ENCODE measurements at regions not wholly inside any gene's neighbourhood (a gene's known extent, or its start where the extent isn't known, plus 50 kb on each side); places are given as distances from the start of the nearest gene placed in this dataset.

GRCh38 chr5:6837519-6838110, 124.4 kb downstream of the TENT4A start:
- Histone ChIP-seq H3K27ac (ENCODE audit: low read depth, low read length) (no peak overlapping the region), H3K36me3 (ENCODE audit: control insufficient read depth, low read length) (no peaks in the 10 kb centered on the region), H3K79me2 (ENCODE audit: control insufficient read depth, low read length) (no peaks in the 10 kb centered on the region), H3K9me3 (ENCODE audit: control insufficient read depth, insufficient read depth, low read length) (no peaks in the 10 kb centered on the region), H3K27me3 (ENCODE audit: control insufficient read depth, low read length) (no peaks in the 10 kb centered on the region), H3K4me1 (ENCODE audit: control insufficient read depth, low read length) (no peaks in the 10 kb centered on the region), H3K9me2 (replicated peaks; ENCODE audit: control insufficient read depth, low read length) (no peaks in the 10 kb centered on the region), H3F3A (ENCODE audit: control insufficient read depth, insufficient read depth) (no peaks in the 10 kb centered on the region), H3K4me2 (ENCODE audit: low read length) (no peak overlapping the region), H3K4me3 (ENCODE audit: low read length) (no peak overlapping the region), H4K20me1 (ENCODE audit: control insufficient read depth, insufficient read depth, low read depth, low read length) (no peaks in the 10 kb centered on the region)
- TF ChIP-seq CTCF (IDR thresholded peaks at IDR 0.05; ENCODE audit: low read depth, low read length, poor library complexity, severe bottlenecking) (peak; percentile 91), EZH2phosphoT487 (IDR thresholded peaks at IDR 0.05; ENCODE audit: borderline replicate concordance, low read length) (no peak)

- no peaks in the 10 kb centered on the region for H3F3A ChIP-seq (ENCODE audit: control insufficient read depth, insufficient read depth)
- TF ChIP-seq CTCF (IDR thresholded peaks at IDR 0.05; ENCODE audit: low read depth, low read length, poor library complexity, severe bottlenecking) (no peak), EZH2phosphoT487 (IDR thresholded peaks at IDR 0.05; ENCODE audit: borderline replicate concordance, low read length) (no peak)
Observed at GRCh38 chr5:6838736-6839135, 125.5 kb downstream of the TENT4A start.

GRCh38 chr5:6840136-6840793, 127.0 kb downstream of the TENT4A start:
- H4K20me1 ChIP-seq (ENCODE audit: control insufficient read depth, insufficient read depth, low read depth, low read length) = no peaks in the 10 kb centered on the region
- H3F3A ChIP-seq (ENCODE audit: control insufficient read depth, insufficient read depth) = no peaks in the 10 kb centered on the region
- no peaks in the 10 kb centered on the region for H3K4me1 ChIP-seq (ENCODE audit: control insufficient read depth, low read length)
- H3K36me3 ChIP-seq (ENCODE audit: control insufficient read depth, low read length) = no peaks in the 10 kb centered on the region
- no peak overlapping the region for H3K27ac ChIP-seq (ENCODE audit: low read depth, low read length)
- no peaks in the 10 kb centered on the region for H3K9me2 ChIP-seq (replicated peaks; ENCODE audit: control insufficient read depth, low read length)
- H3K4me3 ChIP-seq (ENCODE audit: low read length) = no peak overlapping the region
- no peaks in the 10 kb centered on the region for H3K79me2 ChIP-seq (ENCODE audit: control insufficient read depth, low read length)
- no peaks in the 10 kb centered on the region for H3K27me3 ChIP-seq (ENCODE audit: control insufficient read depth, low read length)
- TF ChIP-seq CTCF (IDR thresholded peaks at IDR 0.05; ENCODE audit: low read depth, low read length, poor library complexity, severe bottlenecking) (no peak), EZH2phosphoT487 (IDR thresholded peaks at IDR 0.05; ENCODE audit: borderline replicate concordance, low read length) (no peak)
- H3K9me3 ChIP-seq (ENCODE audit: control insufficient read depth, insufficient read depth, low read length) = no peaks in the 10 kb centered on the region
- H3K4me2 ChIP-seq (ENCODE audit: low read length) = no peak overlapping the region

More at GRCh38 chr5:6838736-6839135, 125.5 kb downstream of the TENT4A start:
- H3K27ac ChIP-seq (ENCODE audit: low read depth, low read length) = no peak overlapping the region
- no peaks in the 10 kb centered on the region for H3K9me3 ChIP-seq (ENCODE audit: control insufficient read depth, insufficient read depth, low read length)
- no peaks in the 10 kb centered on the region for H3K9me2 ChIP-seq (replicated peaks; ENCODE audit: control insufficient read depth, low read length)
- no peaks in the 10 kb centered on the region for H3K4me1 ChIP-seq (ENCODE audit: control insufficient read depth, low read length)
- no peaks in the 10 kb centered on the region for H4K20me1 ChIP-seq (ENCODE audit: control insufficient read depth, insufficient read depth, low read depth, low read length)
- no peaks in the 10 kb centered on the region for H3K27me3 ChIP-seq (ENCODE audit: control insufficient read depth, low read length)
- no peaks in the 10 kb centered on the region for H3K36me3 ChIP-seq (ENCODE audit: control insufficient read depth, low read length)
- H3K79me2 ChIP-seq (ENCODE audit: control insufficient read depth, low read length) = no peaks in the 10 kb centered on the region
- H3K4me2 ChIP-seq (ENCODE audit: low read length) = no peak overlapping the region
- H3K4me3 ChIP-seq (ENCODE audit: low read length) = no peak overlapping the region
